Panc1 (cell line): ENCODE measurements at regions not wholly inside any gene's neighbourhood (a gene's known extent, or its start where the extent isn't known, plus 50 kb on each side); places are given as distances from the start of the nearest gene placed in this dataset.

ENCODE experiments used
- POLR2AphosphoS5 ChIP-seq: IDR thresholded peaks from 2 replicates; pipeline ENCODE4 v1.6.1; 2012; ENCODE audit warnings: mild to moderate bottlenecking, low read depth, low read length, moderate library complexity
- SIN3A ChIP-seq: IDR thresholded peaks from 2 replicates; pipeline ENCODE4 v1.6.1; 2012; ENCODE audit warnings: low read depth, mild to moderate bottlenecking, low read length, moderate library complexity, borderline replicate concordance; ENCODE audit not compliant: insufficient read depth
- TCF7L2 ChIP-seq: IDR thresholded peaks from 2 replicates; pipeline ENCODE4 v1.6.1; 2011; ENCODE audit warnings: mild to moderate bottlenecking, low read depth, low read length, inconsistent platforms
- TF ChIP-seq, protein P1 (sequence below): fragments of 450-650 bp; IDR thresholded peaks from 2 replicates; pipeline ENCODE4 v1.5.1; 2017; ENCODE audit warnings: mild to moderate bottlenecking
- TF ChIP-seq, protein P2 (sequence below), 2 experiments: IDR thresholded peaks; 2 replicates each; pipeline ENCODE4 v1.6.1; 2011 to 2012; ENCODE audit warnings: low read depth in 2 of 2, control low read depth in 1 of 2, low read length in 1 of 2, mild to moderate bottlenecking in 1 of 2, moderate library complexity in 1 of 2; ENCODE audit not compliant: insufficient read depth in 1 of 2

DNA sequence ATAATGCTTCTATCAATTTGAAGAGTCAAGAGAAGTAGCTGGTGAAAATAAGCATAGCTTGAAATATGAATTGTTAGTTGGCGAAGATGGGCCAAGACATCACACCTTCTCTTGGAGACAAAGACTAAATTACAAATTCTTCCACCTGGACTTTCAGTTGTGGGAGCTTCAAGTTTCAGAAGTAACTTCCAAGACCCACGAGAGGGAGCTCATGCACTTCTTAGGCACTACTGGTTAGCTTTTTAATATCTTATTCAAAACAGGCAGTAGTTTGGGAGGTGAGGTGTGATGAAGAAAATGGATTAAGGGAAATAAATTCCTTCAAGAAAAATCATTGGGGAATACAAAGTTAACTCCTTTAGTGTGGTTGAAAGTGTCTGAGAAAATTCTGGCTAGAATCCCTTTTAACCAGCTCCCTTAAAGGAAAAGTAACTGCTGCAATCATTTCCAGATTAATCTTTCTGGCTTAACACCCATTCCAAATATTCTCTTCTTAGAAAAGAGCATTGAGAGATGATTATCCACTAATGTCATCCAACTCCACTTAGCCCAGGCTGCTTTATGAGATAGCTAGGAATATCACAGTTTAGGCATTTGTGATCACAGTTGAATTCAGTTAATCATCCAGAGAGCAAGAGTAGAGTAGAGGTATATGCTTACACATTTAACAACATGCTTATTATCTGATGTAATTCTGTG, 139.5 kb upstream of the DMRTA1 start:
- TF ChIP-seq, protein P1, sequence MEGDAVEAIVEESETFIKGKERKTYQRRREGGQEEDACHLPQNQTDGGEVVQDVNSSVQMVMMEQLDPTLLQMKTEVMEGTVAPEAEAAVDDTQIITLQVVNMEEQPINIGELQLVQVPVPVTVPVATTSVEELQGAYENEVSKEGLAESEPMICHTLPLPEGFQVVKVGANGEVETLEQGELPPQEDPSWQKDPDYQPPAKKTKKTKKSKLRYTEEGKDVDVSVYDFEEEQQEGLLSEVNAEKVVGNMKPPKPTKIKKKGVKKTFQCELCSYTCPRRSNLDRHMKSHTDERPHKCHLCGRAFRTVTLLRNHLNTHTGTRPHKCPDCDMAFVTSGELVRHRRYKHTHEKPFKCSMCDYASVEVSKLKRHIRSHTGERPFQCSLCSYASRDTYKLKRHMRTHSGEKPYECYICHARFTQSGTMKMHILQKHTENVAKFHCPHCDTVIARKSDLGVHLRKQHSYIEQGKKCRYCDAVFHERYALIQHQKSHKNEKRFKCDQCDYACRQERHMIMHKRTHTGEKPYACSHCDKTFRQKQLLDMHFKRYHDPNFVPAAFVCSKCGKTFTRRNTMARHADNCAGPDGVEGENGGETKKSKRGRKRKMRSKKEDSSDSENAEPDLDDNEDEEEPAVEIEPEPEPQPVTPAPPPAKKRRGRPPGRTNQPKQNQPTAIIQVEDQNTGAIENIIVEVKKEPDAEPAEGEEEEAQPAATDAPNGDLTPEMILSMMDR = no peak
- TF ChIP-seq POLR2AphosphoS5 (no peak), TCF7L2 (no peak), SIN3A (no peak)
- TF ChIP-seq, protein P2, sequence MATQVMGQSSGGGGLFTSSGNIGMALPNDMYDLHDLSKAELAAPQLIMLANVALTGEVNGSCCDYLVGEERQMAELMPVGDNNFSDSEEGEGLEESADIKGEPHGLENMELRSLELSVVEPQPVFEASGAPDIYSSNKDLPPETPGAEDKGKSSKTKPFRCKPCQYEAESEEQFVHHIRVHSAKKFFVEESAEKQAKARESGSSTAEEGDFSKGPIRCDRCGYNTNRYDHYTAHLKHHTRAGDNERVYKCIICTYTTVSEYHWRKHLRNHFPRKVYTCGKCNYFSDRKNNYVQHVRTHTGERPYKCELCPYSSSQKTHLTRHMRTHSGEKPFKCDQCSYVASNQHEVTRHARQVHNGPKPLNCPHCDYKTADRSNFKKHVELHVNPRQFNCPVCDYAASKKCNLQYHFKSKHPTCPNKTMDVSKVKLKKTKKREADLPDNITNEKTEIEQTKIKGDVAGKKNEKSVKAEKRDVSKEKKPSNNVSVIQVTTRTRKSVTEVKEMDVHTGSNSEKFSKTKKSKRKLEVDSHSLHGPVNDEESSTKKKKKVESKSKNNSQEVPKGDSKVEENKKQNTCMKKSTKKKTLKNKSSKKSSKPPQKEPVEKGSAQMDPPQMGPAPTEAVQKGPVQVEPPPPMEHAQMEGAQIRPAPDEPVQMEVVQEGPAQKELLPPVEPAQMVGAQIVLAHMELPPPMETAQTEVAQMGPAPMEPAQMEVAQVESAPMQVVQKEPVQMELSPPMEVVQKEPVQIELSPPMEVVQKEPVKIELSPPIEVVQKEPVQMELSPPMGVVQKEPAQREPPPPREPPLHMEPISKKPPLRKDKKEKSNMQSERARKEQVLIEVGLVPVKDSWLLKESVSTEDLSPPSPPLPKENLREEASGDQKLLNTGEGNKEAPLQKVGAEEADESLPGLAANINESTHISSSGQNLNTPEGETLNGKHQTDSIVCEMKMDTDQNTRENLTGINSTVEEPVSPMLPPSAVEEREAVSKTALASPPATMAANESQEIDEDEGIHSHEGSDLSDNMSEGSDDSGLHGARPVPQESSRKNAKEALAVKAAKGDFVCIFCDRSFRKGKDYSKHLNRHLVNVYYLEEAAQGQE (IDR thresholded peaks at IDR 0.05; ENCODE audit: insufficient read depth in 1 of 2, low read depth in 2 of 2, low read length in 1 of 2) = no peak
